ENCODE measurements at regions not wholly inside any gene's neighbourhood (a gene's known extent, or its start where the extent isn't known, plus 50 kb on each side); places are given as distances from the start of the nearest gene placed in this dataset.

DNA sequence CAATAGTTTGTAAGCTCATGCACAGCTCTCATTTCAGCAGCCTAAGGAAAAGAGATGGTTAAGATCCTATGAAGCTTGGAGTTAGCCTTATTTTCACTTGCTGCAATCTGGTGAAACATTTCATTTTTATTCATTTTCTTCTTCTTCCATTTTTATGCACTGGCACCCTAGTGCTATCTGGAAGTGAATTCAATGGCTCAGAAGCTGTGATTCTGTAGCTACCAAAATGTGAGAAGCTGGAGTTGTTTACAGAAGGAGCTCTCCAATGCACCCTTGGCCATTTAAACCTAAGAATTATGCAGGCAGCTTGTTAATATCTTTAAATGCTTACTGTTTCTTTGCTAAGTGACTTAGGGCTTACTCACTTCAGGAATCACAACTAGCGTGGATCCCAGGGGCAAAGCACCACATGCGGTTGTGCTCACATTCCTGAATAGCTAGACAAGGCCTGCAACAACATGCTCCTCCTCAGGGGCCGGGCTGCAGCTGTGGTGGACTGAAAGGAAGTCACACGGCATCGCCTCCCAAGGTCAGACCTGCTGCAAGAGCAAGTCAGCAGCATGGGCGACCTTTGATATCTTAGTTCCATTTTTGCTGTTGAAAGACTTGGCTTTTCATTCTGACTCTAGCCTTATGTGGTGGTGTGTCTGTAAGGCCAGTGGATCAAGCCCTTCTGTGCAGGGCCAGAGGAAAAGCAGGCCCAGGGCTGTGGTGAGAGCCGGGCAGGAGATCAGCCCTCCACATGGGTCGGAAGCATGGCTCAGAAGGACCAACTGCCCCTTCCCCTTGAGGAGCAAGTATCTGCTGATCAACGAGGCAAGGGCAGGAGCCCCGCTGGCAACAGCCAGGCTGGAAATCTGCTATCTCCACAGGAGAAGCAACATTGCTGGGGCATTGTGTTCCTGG is 91.9 kb upstream of the MBL2 start:
- H3K27ac Mint-ChIP-seq = peak overlapping the region; percentile 32; the same call in 1 of the 2 replicates
- TF ChIP-seq, protein P1, sequence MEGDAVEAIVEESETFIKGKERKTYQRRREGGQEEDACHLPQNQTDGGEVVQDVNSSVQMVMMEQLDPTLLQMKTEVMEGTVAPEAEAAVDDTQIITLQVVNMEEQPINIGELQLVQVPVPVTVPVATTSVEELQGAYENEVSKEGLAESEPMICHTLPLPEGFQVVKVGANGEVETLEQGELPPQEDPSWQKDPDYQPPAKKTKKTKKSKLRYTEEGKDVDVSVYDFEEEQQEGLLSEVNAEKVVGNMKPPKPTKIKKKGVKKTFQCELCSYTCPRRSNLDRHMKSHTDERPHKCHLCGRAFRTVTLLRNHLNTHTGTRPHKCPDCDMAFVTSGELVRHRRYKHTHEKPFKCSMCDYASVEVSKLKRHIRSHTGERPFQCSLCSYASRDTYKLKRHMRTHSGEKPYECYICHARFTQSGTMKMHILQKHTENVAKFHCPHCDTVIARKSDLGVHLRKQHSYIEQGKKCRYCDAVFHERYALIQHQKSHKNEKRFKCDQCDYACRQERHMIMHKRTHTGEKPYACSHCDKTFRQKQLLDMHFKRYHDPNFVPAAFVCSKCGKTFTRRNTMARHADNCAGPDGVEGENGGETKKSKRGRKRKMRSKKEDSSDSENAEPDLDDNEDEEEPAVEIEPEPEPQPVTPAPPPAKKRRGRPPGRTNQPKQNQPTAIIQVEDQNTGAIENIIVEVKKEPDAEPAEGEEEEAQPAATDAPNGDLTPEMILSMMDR (IDR thresholded peaks at IDR 0.05) = no peak

GRCh38 chr10:52858722-52859121 is 86.1 kb upstream of the MBL2 start:
- Mint-ChIP-seq H3K27ac (no peak overlapping the region), H3K4me1 (ENCODE audit: low read depth) (peaks cover 5% of the 10 kb centered on the region; the same call in 1 of the 2 replicates), H3K4me3 (no peak overlapping the region), H3K27me3 (ENCODE audit: insufficient read depth) (no peaks in the 10 kb centered on the region), H3K9me3 (no peaks in the 10 kb centered on the region; the same call in 1 of the 2 replicates), H3K36me3 (ENCODE audit: low read depth) (no peaks in the 10 kb centered on the region)
- no peak for DNase-seq
- TF ChIP-seq, protein P1 (IDR thresholded peaks at IDR 0.05) = no peak

More for the DNA sequence above, 91.9 kb upstream of the MBL2 start:
- H3K27me3 Mint-ChIP-seq (ENCODE audit: insufficient read depth) = no peaks in the 10 kb centered on the region
- H3K9me3 Mint-ChIP-seq = peaks cover 12% of the 10 kb centered on the region
- no peaks in the 10 kb centered on the region for H3K36me3 Mint-ChIP-seq (ENCODE audit: low read depth)
- no peak overlapping the region for H3K4me3 Mint-ChIP-seq
- H3K4me1 Mint-ChIP-seq (ENCODE audit: low read depth) = peaks cover 17% of the 10 kb centered on the region
- peak; percentile 85 for DNase-seq

GRCh38 chr10:52855546-52856325 is 83.2 kb upstream of the MBL2 start:
- H3K27ac Mint-ChIP-seq = no peak overlapping the region
- no peaks in the 10 kb centered on the region for H3K27me3 Mint-ChIP-seq (ENCODE audit: insufficient read depth)
- TF ChIP-seq, protein P1 (IDR thresholded peaks at IDR 0.05) = no peak
- no peaks in the 10 kb centered on the region for H3K4me1 Mint-ChIP-seq (ENCODE audit: low read depth)
- no peak for DNase-seq
- peaks cover 2% of the 10 kb centered on the region; the same call in 1 of the 2 replicates for H3K9me3 Mint-ChIP-seq
- H3K36me3 Mint-ChIP-seq (ENCODE audit: low read depth) = no peaks in the 10 kb centered on the region
- no peak overlapping the region for H3K4me3 Mint-ChIP-seq

- no peak overlapping the region for H3K4me3 Mint-ChIP-seq
- no peaks in the 10 kb centered on the region for H3K36me3 Mint-ChIP-seq (ENCODE audit: low read depth)
- DNase-seq = no peak
- TF ChIP-seq, protein P1 (IDR thresholded peaks at IDR 0.05) = no peak
- H3K27me3 Mint-ChIP-seq (ENCODE audit: insufficient read depth) = no peaks in the 10 kb centered on the region; the same call in 1 of the 2 replicates
- H3K9me3 Mint-ChIP-seq = peaks cover 13% of the 10 kb centered on the region
- H3K27ac Mint-ChIP-seq = no peak overlapping the region
- H3K4me1 Mint-ChIP-seq (ENCODE audit: low read depth) = no peaks in the 10 kb centered on the region
Measured at GRCh38 chr10:52853704-52854103, 81.1 kb upstream of the MBL2 start.

- TF ChIP-seq, protein P1 (IDR thresholded peaks at IDR 0.05) = no peak
- no peak for DNase-seq
- Mint-ChIP-seq H3K36me3 (ENCODE audit: low read depth) (no peaks in the 10 kb centered on the region), H3K27ac (no peak overlapping the region), H3K4me1 (ENCODE audit: low read depth) (no peaks in the 10 kb centered on the region), H3K4me3 (no peak overlapping the region), H3K27me3 (ENCODE audit: insufficient read depth) (no peaks in the 10 kb centered on the region; the same call in 1 of the 2 replicates), H3K9me3 (peaks cover 9% of the 10 kb centered on the region; the same call in 1 of the 2 replicates)
Measured at GRCh38 chr10:52836816-52837215, 64.2 kb upstream of the MBL2 start.

Measured in HFFc6 (cell line).